Liver (tissue), 8 donors: ENCODE measurements at regions not wholly inside any gene's neighbourhood (a gene's known extent, or its start where the extent isn't known, plus 50 kb on each side); places are given as distances from the start of the nearest gene placed in this dataset.

Experiments used
- DNase-seq: peaks from one replicate; pipeline ENCODE4 v3.0.0-alpha.2; 2017; ENCODE audit warnings: low spot score
- H3K27ac ChIP-seq, 2 donors: one replicate each; pipeline ENCODE4 v1.7.0; 2013; ENCODE audit warnings: inconsistent platforms in 2 of 2, low read length in 2 of 2, control low read depth in 1 of 2, low read depth in 1 of 2, mild to moderate bottlenecking in 1 of 2
- H3K27me3 ChIP-seq, 4 donors: one replicate each; pipeline versions ENCODE4 v1.6.1 to v1.7.0; 2013; ENCODE audit warnings: low read length in 3 of 4, inconsistent platforms in 1 of 4, mild to moderate bottlenecking in 1 of 4, moderate library complexity in 1 of 4; ENCODE audit not compliant: control insufficient read depth in 4 of 4, insufficient read depth in 4 of 4
- H3K36me3 ChIP-seq, 4 donors: one replicate each; pipeline versions ENCODE4 v1.6.1 to v1.7.0; 2013; ENCODE audit warnings: low read length in 3 of 4, mild to moderate bottlenecking in 3 of 4, low read depth in 1 of 4, moderate library complexity in 1 of 4; ENCODE audit not compliant: control insufficient read depth in 4 of 4, insufficient read depth in 3 of 4
- H3K4me1 ChIP-seq, 4 donors: one replicate each; pipeline versions ENCODE4 v1.6.1 to v1.7.0; 2013; ENCODE audit warnings: low read length in 3 of 4, mild to moderate bottlenecking in 3 of 4, moderate library complexity in 1 of 4; ENCODE audit not compliant: control insufficient read depth in 4 of 4, insufficient read depth in 4 of 4
- H3K4me3 ChIP-seq, 3 donors: one replicate each; pipeline versions ENCODE4 v1.6.1 to v1.7.0; 2013; ENCODE audit warnings: low read length in 3 of 3, control low read depth in 1 of 3, low read depth in 1 of 3, mild to moderate bottlenecking in 1 of 3
- H3K9ac ChIP-seq, 2 donors: one replicate each; pipeline ENCODE4 v1.7.0; 2013; ENCODE audit warnings: low read length in 2 of 2, mild to moderate bottlenecking in 2 of 2, moderate library complexity in 2 of 2, control low read depth in 1 of 2, low read depth in 1 of 2
- H3K9me3 ChIP-seq, 4 donors: one replicate each; pipeline versions ENCODE4 v1.6.1 to v1.7.0; 2013; ENCODE audit warnings: low read length in 3 of 4; ENCODE audit not compliant: control insufficient read depth in 4 of 4
- ATF3 ChIP-seq: IDR thresholded peaks from 2 replicates; pipeline ENCODE4 v1.6.1; 2016; ENCODE audit warnings: antibody characterized with exemption
- CTCF ChIP-seq: fragments of 150-350 bp; IDR thresholded peaks from 2 replicates; pipeline ENCODE4 v1.5.1; 2017; ENCODE audit warnings: improper control_type of control experiment, low read depth, low read length; ENCODE audit not compliant: missing input control
- EGR1 ChIP-seq, 2 donors: IDR thresholded peaks; 2 replicates each; pipeline ENCODE4 v1.6.1; 2016 to 2018; ENCODE audit warnings: antibody characterized with exemption in 2 of 2, low read depth in 2 of 2
- FOXA1 ChIP-seq: IDR thresholded peaks from 2 replicates; pipeline ENCODE4 v1.6.1; 2016; ENCODE audit warnings: antibody characterized with exemption
- FOXA2 ChIP-seq: IDR thresholded peaks from 2 replicates; pipeline ENCODE4 v1.6.1; 2016; ENCODE audit warnings: antibody characterized with exemption
- GABPA ChIP-seq, 2 donors: IDR thresholded peaks in 1 of 2; conservative IDR thresholded peaks in 1 of 2; 2 replicates each; pipeline ENCODE4 v1.6.1; 2016; ENCODE audit warnings: antibody characterized with exemption in 2 of 2, mild to moderate bottlenecking in 1 of 2, moderate library complexity in 1 of 2
- HNF4A ChIP-seq, 2 donors: conservative IDR thresholded peaks; 2 replicates each; pipeline ENCODE4 v1.6.1; 2016; ENCODE audit warnings: antibody characterized with exemption in 2 of 2, mild to moderate bottlenecking in 2 of 2
- HNF4G ChIP-seq: IDR thresholded peaks from 2 replicates; pipeline ENCODE4 v1.6.1; 2016; ENCODE audit warnings: antibody characterized with exemption
- JUND ChIP-seq, 2 donors: IDR thresholded peaks; 2 replicates each; pipeline ENCODE4 v1.6.1; 2016; ENCODE audit warnings: antibody characterized with exemption in 2 of 2
- MAX ChIP-seq: IDR thresholded peaks from 2 replicates; pipeline ENCODE4 v1.6.1; 2016; ENCODE audit warnings: antibody characterized with exemption
- NR2F2 ChIP-seq: IDR thresholded peaks from 2 replicates; pipeline ENCODE4 v1.6.1; 2016; ENCODE audit warnings: antibody characterized with exemption
- RAD21 ChIP-seq, 2 donors: IDR thresholded peaks; 2 replicates each; pipeline ENCODE4 v1.6.1; 2016; ENCODE audit warnings: antibody characterized with exemption in 2 of 2, mild to moderate bottlenecking in 2 of 2
- REST ChIP-seq: IDR thresholded peaks from 2 replicates; pipeline ENCODE4 v1.6.1; 2016; ENCODE audit warnings: antibody characterized with exemption, mild to moderate bottlenecking
- RXRA ChIP-seq, 2 donors: IDR thresholded peaks; 2 replicates each; pipeline ENCODE4 v1.6.1; 2017 to 2018; ENCODE audit warnings: antibody characterized with exemption in 2 of 2, mild to moderate bottlenecking in 1 of 2
- SP1 ChIP-seq: IDR thresholded peaks from 2 replicates; pipeline ENCODE4 v1.6.1; 2018; ENCODE audit warnings: antibody characterized with exemption, mild to moderate bottlenecking
- TAF1 ChIP-seq: conservative IDR thresholded peaks from 2 replicates; pipeline ENCODE4 v1.6.1; 2016; ENCODE audit warnings: antibody characterized with exemption, mild to moderate bottlenecking
- YY1 ChIP-seq: IDR thresholded peaks from 2 replicates; pipeline ENCODE4 v1.6.1; 2016; ENCODE audit warnings: antibody characterized with exemption, mild to moderate bottlenecking
- ZBTB33 ChIP-seq: IDR thresholded peaks from 2 replicates; pipeline ENCODE4 v1.6.1; 2016; ENCODE audit warnings: antibody characterized with exemption
- WGBS: extraction: QIAGEN DNeasy Blood & Tissue Kit; methylation state at CpG from one replicate; pipeline ENCODE4 v1.1.7; 2013; 5-methylcytosine and 5-hydroxymethylcytosine counted together
- donor health status: healthy.
- donor health status: healthy.
- donor health status: healthy.
- donor health status: healthy.
- donor health status: healthy.

GRCh38 chr13:78940455-78941130, 281.6 kb upstream of the OBI1 start:
- Histone ChIP-seq H3K4me3 (no peak overlapping the region), H3K9ac (no peak overlapping the region), H3K9me3 (no peaks in the 10 kb centered on the region), H3K27ac (no peak overlapping the region), H3K4me1 (no peaks in the 10 kb centered on the region), H3K27me3 (no peaks in the 10 kb centered on the region), H3K36me3 (no peaks in the 10 kb centered on the region)
- no peak for DNase-seq
- TF ChIP-seq HNF4G (no peak), RAD21 (IDR thresholded peaks at IDR 0.05) (no peak), SP1 (no peak), JUND (IDR thresholded peaks at IDR 0.05) (no peak), MAX (no peak), TAF1 (no peak), FOXA2 (no peak), ATF3 (no peak), RXRA (IDR thresholded peaks at IDR 0.05) (no peak), CTCF (no peak), HNF4A (conservative IDR thresholded peaks at IDR 0.05) (no peak), EGR1 (IDR thresholded peaks at IDR 0.05; ENCODE audit: low read depth in 2 of 2) (no peak), FOXA1 (no peak), REST (no peak), YY1 (no peak), NR2F2 (no peak), ZBTB33 (no peak)
- 60% methylated on average over 3 of the region's 3 CpGs for WGBS

GRCh38 chr13:78934336-78934735, 275.4 kb upstream of the OBI1 start:
- H3K36me3 ChIP-seq, result no peaks in the 10 kb centered on the region
- H3K4me3 ChIP-seq, result no peak overlapping the region

More at GRCh38 chr13:78934336-78934735, 275.4 kb upstream of the OBI1 start:
- no peak overlapping the region for H3K27ac ChIP-seq
- no peaks in the 10 kb centered on the region for H3K4me1 ChIP-seq
- DNase-seq, result no peak
- H3K27me3 ChIP-seq, result no peaks in the 10 kb centered on the region
- no peaks in the 10 kb centered on the region for H3K9me3 ChIP-seq
- TF ChIP-seq FOXA1, result no peak
- no peak for TF ChIP-seq YY1
- TF ChIP-seq ZBTB33, result no peak
- TF ChIP-seq HNF4G, result no peak
- TF ChIP-seq JUND (IDR thresholded peaks at IDR 0.05), result no peak
- no peak for TF ChIP-seq NR2F2
- TF ChIP-seq RAD21 (IDR thresholded peaks at IDR 0.05), result no peak
- TF ChIP-seq TAF1, result no peak
- no peak for TF ChIP-seq RXRA (IDR thresholded peaks at IDR 0.05)
- no peak for TF ChIP-seq EGR1 (IDR thresholded peaks at IDR 0.05; ENCODE audit: low read depth in 2 of 2)
- TF ChIP-seq MAX, result no peak
- no peak for TF ChIP-seq FOXA2
- no peak for TF ChIP-seq GABPA (IDR thresholded peaks at IDR 0.05 in 1 of 2, conservative IDR thresholded peaks at IDR 0.05 in 1 of 2)
- TF ChIP-seq ATF3, result no peak
- TF ChIP-seq CTCF, result no peak
- WGBS, result 84% methylated on average over 13 of the region's 13 CpGs
- H3K9ac ChIP-seq, result no peak overlapping the region
